NB4 (cell line): ENCODE measurements at regions not wholly inside any gene's neighbourhood (a gene's known extent, or its start where the extent isn't known, plus 50 kb on each side); places are given as distances from the start of the nearest gene placed in this dataset.

ENCODE experiments used
- CTCF ChIP-seq: IDR thresholded peaks from one replicate; pipeline ENCODE4 v1.5.1; 2012; ENCODE audit warnings: low read depth, low read length
- MAX ChIP-seq: IDR thresholded peaks from 2 replicates; pipeline ENCODE4 v1.6.1; 2011; ENCODE audit warnings: low read depth, low read length
- MYC ChIP-seq: IDR thresholded peaks from 2 replicates; pipeline ENCODE4 v1.6.1; 2011; ENCODE audit warnings: low read depth, low read length

DNA sequence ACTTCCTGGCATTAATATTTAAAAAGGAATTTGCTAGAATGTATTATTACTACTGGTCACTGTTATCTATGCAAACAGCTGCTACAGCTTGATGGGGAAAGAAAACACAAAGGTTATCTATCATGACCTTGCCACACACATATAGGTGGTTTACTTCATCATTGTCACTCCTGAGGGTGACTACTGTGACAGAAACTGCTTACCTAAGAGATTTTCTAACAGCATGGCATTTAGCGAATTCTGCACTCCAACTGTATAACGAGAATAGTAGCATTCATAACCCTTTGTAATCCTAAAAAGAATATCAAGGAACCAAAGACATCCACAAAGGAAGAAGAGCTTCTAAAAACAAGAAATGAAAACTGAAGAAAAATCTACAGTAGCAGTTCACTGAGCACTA is 74.6 kb upstream of the SPOCK3 start:
- TF ChIP-seq CTCF: no peak
- no peak for TF ChIP-seq MAX
- TF ChIP-seq MYC: no peak
